ENCODE measurements at regions not wholly inside any gene's neighbourhood (a gene's known extent, or its start where the extent isn't known, plus 50 kb on each side); places are given as distances from the start of the nearest gene placed in this dataset.

DNA sequence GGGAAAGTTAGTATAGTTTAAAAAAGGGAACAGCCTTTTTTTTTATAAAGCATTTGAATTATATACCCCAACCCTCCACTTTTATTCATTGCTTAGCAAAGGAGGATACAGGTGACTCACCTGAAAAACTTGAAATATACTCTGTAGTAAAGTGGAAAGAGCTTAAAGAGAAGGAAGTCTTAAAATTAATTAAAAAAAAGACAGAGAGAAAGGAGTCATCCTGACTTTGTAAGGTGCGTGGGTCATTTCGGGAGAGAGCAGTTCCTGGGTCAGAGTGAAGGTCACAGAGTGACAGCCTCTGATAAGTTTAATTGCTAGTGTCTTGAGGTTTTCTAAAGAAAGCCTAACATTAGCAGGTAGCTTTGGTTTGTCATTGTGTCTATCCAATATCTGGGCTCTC is 310.3 kb downstream of the KLF5 start:
- TF ChIP-seq, protein P1, sequence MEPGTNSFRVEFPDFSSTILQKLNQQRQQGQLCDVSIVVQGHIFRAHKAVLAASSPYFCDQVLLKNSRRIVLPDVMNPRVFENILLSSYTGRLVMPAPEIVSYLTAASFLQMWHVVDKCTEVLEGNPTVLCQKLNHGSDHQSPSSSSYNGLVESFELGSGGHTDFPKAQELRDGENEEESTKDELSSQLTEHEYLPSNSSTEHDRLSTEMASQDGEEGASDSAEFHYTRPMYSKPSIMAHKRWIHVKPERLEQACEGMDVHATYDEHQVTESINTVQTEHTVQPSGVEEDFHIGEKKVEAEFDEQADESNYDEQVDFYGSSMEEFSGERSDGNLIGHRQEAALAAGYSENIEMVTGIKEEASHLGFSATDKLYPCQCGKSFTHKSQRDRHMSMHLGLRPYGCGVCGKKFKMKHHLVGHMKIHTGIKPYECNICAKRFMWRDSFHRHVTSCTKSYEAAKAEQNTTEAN (CRISPR knock-in tag; IDR thresholded peaks at IDR 0.05): no peak
- TF ChIP-seq RELA (CRISPR knock-in tag; IDR thresholded peaks at IDR 0.05; ENCODE audit: borderline replicate concordance) (no peak), TEAD4 (CRISPR knock-in tag; IDR thresholded peaks at IDR 0.05) (no peak), HMGA2 (CRISPR knock-in tag; IDR thresholded peaks at IDR 0.05) (no peak), CREB1 (CRISPR knock-in tag; IDR thresholded peaks at IDR 0.05) (no peak), ATF1 (CRISPR knock-in tag; IDR thresholded peaks at IDR 0.05) (no peak), SOX15 (CRISPR knock-in tag; IDR thresholded peaks at IDR 0.05) (no peak), SP1 (CRISPR knock-in tag; conservative IDR thresholded peaks at IDR 0.05) (no peak), IRF2 (CRISPR knock-in tag; IDR thresholded peaks at IDR 0.05; ENCODE audit: borderline replicate concordance, low read depth) (no peak), ZNF317 (CRISPR knock-in tag; IDR thresholded peaks at IDR 0.05; ENCODE audit: borderline replicate concordance, low read depth) (no peak)
- TF ChIP-seq, protein P2, sequence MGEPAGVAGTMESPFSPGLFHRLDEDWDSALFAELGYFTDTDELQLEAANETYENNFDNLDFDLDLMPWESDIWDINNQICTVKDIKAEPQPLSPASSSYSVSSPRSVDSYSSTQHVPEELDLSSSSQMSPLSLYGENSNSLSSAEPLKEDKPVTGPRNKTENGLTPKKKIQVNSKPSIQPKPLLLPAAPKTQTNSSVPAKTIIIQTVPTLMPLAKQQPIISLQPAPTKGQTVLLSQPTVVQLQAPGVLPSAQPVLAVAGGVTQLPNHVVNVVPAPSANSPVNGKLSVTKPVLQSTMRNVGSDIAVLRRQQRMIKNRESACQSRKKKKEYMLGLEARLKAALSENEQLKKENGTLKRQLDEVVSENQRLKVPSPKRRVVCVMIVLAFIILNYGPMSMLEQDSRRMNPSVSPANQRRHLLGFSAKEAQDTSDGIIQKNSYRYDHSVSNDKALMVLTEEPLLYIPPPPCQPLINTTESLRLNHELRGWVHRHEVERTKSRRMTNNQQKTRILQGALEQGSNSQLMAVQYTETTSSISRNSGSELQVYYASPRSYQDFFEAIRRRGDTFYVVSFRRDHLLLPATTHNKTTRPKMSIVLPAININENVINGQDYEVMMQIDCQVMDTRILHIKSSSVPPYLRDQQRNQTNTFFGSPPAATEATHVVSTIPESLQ (CRISPR knock-in tag; IDR thresholded peaks at IDR 0.05): no peak
- TF ChIP-seq, protein P3, sequence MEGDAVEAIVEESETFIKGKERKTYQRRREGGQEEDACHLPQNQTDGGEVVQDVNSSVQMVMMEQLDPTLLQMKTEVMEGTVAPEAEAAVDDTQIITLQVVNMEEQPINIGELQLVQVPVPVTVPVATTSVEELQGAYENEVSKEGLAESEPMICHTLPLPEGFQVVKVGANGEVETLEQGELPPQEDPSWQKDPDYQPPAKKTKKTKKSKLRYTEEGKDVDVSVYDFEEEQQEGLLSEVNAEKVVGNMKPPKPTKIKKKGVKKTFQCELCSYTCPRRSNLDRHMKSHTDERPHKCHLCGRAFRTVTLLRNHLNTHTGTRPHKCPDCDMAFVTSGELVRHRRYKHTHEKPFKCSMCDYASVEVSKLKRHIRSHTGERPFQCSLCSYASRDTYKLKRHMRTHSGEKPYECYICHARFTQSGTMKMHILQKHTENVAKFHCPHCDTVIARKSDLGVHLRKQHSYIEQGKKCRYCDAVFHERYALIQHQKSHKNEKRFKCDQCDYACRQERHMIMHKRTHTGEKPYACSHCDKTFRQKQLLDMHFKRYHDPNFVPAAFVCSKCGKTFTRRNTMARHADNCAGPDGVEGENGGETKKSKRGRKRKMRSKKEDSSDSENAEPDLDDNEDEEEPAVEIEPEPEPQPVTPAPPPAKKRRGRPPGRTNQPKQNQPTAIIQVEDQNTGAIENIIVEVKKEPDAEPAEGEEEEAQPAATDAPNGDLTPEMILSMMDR (IDR thresholded peaks at IDR 0.05): no peak
- TF ChIP-seq, protein P4, sequence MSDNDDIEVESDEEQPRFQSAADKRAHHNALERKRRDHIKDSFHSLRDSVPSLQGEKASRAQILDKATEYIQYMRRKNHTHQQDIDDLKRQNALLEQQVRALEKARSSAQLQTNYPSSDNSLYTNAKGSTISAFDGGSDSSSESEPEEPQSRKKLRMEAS (CRISPR knock-in tag; IDR thresholded peaks at IDR 0.05): no peak

Data from WTC11 (cell line).